ENCODE measurements at regions not wholly inside any gene's neighbourhood (a gene's known extent, or its start where the extent isn't known, plus 50 kb on each side); places are given as distances from the start of the nearest gene placed in this dataset.
"Not testable (repeated sequence)": the region's sequence is repeated elsewhere in the genome, so short reads cannot be mapped to it uniquely, and the experiment has no call there.

DNA sequence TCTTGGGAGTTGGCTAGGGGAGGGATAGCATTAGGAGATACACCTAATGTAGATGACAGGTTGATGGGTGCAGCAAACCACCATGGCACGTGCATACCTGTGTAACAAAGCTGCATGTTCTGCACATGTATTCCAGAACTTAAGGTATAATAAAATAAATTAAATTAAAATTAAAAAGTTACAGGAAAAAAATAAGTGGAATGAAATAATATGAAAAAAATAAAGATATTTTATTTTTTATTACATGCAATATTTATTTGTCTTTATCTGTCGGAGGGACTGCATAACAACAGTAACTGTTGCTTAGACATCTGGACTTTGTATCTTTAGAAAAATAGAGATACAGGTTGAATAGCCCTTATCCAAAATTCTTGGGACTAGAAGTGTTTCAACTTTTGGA is 597.4 kb upstream of the CCDC179 start:
- Mint-ChIP-seq H3K36me3 (ENCODE audit: low read depth) (no peaks in the 10 kb centered on the region), H3K4me3 (no peak overlapping the region), H3K27me3 (no peaks in the 10 kb centered on the region), H3K9me3 (peaks cover 3% of the 10 kb centered on the region), H3K4me1 (no peaks in the 10 kb centered on the region), H3K27ac (no peak overlapping the region)
- ChIA-PET POLR2A (no interaction called here), CTCF (no interaction called here)
- DNase-seq = no peak

DNA sequence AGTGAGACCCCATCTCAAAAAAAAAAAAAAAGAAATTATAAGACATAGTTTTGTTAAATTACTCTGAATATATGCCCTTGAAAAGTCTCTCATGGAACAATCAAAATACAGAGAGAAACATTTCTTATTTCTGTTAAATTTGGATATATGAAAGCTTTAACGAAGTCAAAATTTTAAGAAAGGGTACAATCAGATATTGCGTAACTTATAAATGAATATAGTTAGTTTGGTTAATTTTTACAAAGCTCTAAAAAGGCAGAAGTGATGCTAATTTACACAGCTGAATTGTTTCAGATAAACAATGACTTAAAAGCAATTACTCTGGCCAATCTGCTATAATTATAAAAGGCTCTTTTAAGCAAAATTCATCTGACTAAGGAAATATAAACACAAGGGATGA is 611.6 kb upstream of the CCDC179 start:
- no peak overlapping the region for H3K4me3 Mint-ChIP-seq
- ChIA-PET CTCF (no interaction called here), POLR2A (no interaction called here)
- no peaks in the 10 kb centered on the region for H3K27me3 Mint-ChIP-seq
- no peaks in the 10 kb centered on the region for H3K36me3 Mint-ChIP-seq (ENCODE audit: low read depth)
- no peak overlapping the region for H3K27ac Mint-ChIP-seq
- no peak for DNase-seq
- no peaks in the 10 kb centered on the region for H3K9me3 Mint-ChIP-seq
- no peaks in the 10 kb centered on the region for H3K4me1 Mint-ChIP-seq

DNA sequence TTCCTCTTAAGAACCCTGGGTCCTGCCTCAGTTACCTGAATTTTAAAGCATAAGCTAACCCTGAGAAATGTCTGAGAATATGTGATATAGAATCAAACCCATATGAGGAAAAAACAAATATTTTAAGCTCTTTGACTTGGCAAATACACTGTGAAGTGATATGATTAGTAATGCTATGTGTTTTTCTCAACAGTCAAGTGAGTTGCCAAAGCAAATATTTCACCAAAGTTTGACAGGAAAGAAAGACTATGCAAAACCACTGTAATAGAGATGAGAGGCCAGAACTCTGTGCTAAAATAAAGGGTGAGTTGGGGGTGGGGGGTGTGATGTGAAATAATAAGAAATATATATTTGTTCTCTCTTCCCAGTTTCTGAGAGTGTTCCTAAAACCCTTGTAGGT is 613.5 kb upstream of the CCDC179 start:
- H3K36me3 Mint-ChIP-seq (ENCODE audit: low read depth) = no peaks in the 10 kb centered on the region
- CTCF ChIA-PET = interaction anchor here (0.6 kb wide), 1 partner anchor 34 kb away, joined by 5 read pairs; no protein-coding TSS in a partner anchor

DNA sequence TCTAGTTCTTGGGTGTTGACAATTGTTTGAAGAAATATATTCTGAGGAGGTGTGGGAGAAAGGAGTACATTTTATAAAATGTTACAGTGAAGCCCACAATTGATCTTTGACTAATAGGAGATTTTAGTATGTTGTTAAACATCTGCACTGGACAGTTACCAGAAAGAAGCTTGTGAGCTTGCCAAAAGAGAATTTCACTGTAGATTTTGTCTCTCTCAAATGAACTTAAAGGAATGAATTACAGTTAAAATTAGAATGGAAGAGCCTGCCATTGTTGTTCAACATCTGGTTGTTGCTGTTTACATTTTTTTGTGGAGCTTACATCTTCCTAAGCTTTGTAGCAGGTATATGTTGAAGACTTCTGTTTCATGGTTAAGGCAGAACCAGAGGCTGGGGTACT is 620.5 kb upstream of the CCDC179 start:
- DNase-seq = no peak
- H3K36me3 Mint-ChIP-seq (ENCODE audit: low read depth) = no peaks in the 10 kb centered on the region
- no peaks in the 10 kb centered on the region for H3K4me1 Mint-ChIP-seq
- no peak overlapping the region for H3K4me3 Mint-ChIP-seq
- ChIA-PET CTCF (no interaction called here), POLR2A (no interaction called here)
- H3K27me3 Mint-ChIP-seq = no peaks in the 10 kb centered on the region
- H3K9me3 Mint-ChIP-seq = no peaks in the 10 kb centered on the region
- H3K27ac Mint-ChIP-seq = no peak overlapping the region

More for the DNA sequence above, 613.5 kb upstream of the CCDC179 start:
- no peak overlapping the region for H3K4me3 Mint-ChIP-seq
- H3K9me3 Mint-ChIP-seq = no peaks in the 10 kb centered on the region
- POLR2A ChIA-PET = no interaction called here
- H3K27me3 Mint-ChIP-seq = no peaks in the 10 kb centered on the region
- DNase-seq = no peak
- no peaks in the 10 kb centered on the region for H3K4me1 Mint-ChIP-seq
- no peak overlapping the region for H3K27ac Mint-ChIP-seq

DNA sequence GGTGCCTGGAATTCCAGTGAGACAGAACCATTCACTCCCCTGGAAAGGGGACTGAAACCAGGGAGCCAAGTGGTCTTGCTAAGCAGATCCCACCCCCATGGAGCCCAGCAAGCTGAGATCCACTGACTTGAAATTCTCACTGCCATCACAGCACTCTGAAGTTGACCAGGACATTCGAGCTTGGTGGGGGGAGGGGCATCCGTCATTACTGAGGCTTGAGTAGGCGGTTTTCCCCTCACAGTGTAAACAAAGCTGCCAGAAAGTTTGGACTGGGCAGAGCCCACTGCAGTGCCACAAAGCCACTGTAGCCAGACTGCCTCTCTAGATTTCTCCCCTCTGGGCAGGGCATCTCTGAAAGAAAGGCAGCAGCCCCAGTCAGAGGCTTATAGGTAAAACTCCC is 623.9 kb upstream of the CCDC179 start:
- H3K4me3 Mint-ChIP-seq; CTCF ChIA-PET; POLR2A ChIA-PET; H3K4me1 Mint-ChIP-seq; H3K27ac Mint-ChIP-seq; H3K27me3 Mint-ChIP-seq; H3K9me3 Mint-ChIP-seq; H3K36me3 Mint-ChIP-seq (ENCODE audit: low read depth); DNase-seq: not testable (repeated sequence)

DNA sequence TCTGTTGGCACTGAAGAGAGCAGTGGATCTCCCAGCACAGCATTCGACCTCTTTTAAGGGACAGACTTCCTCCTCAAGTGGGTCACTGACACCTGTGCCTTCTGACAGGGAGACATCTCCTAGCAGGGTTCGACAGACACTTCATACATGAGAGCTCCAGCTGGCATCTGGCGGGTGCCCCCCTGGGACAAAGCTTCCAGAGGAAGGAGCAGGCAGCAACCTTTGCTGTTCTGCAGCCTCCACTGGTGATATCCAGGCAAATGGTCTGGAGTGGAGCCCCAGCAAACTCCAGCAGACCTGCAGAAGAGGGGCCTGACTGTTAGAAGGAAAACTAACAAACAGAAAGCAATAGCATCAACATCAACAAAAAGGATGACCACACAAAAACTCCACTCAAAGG is 624.3 kb upstream of the CCDC179 start:
- DNase-seq; CTCF ChIA-PET; H3K9me3 Mint-ChIP-seq; H3K27me3 Mint-ChIP-seq; H3K4me1 Mint-ChIP-seq; H3K36me3 Mint-ChIP-seq (ENCODE audit: low read depth); H3K27ac Mint-ChIP-seq; POLR2A ChIA-PET; H3K4me3 Mint-ChIP-seq: not testable (repeated sequence)

DNA sequence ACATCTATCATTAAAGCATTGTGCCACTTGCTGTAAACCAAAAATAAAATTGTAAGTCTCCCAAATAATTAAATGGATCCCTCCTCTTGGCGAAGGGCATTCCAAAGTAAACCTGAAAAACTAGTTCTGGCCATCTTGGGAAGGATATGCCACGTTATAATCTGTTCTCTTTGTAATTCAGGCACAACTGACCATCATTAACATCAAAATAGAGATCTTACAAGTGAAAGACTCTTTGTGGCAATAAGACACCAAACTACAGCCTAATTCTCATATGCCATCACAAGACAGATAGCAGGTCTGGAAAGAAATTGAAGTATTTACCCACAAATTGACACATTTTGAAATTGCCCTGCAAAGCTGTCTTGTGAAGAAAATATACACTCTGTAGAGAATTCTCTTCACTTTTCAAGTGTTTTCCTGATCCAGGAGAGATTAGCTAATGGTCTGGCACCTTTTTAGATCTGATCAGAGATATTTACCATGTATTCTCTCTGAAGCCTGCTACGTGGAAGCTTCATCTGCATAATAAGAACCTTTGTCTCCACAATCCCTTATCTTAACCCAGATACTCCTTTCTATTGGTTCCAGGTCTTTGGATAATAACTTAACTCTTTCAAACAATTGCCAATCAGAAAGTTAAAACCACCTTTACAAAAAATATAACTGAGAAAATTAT is 630.4 kb upstream of the CCDC179 start:
- H3K36me3 Mint-ChIP-seq (ENCODE audit: low read depth) = no peaks in the 10 kb centered on the region
- H3K4me1 Mint-ChIP-seq = no peaks in the 10 kb centered on the region
- ChIA-PET POLR2A (no interaction called here), CTCF (no interaction called here)
- no peaks in the 10 kb centered on the region for H3K27me3 Mint-ChIP-seq
- H3K27ac Mint-ChIP-seq = no peak overlapping the region
- DNase-seq = no peak
- no peak overlapping the region for H3K4me3 Mint-ChIP-seq
- H3K9me3 Mint-ChIP-seq = peaks cover 10% of the 10 kb centered on the region

DNA sequence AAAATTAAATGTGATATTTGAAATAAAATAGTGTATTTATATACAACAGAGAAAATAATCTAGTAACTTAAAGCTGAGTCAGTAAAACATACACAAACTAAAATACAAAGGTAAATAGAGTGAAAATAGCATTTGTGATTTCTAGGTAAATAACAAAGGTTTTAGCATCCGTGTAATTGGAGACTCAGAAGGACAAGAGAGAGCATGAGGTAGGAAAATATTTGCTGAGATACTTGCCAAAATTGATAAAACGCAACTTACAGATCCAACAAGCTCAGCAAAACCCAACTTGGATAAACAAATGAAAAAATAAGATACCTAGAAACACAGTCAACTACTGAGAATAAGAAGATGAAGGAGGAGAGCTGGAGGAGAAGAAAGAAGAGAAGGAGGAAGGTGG is 634.7 kb upstream of the CCDC179 start:
- ChIA-PET CTCF (interaction anchor here (0.6 kb wide), 1 partner anchor 622 kb away, joined by 5 read pairs; no protein-coding TSS in a partner anchor), POLR2A (no interaction called here)
- no peak for DNase-seq
- H3K36me3 Mint-ChIP-seq (ENCODE audit: low read depth) = no peaks in the 10 kb centered on the region
- no peaks in the 10 kb centered on the region for H3K4me1 Mint-ChIP-seq
- H3K9me3 Mint-ChIP-seq = no peaks in the 10 kb centered on the region
- H3K4me3 Mint-ChIP-seq = no peak overlapping the region
- peak overlapping the region; percentile 52 for H3K27ac Mint-ChIP-seq
- no peaks in the 10 kb centered on the region for H3K27me3 Mint-ChIP-seq

DNA sequence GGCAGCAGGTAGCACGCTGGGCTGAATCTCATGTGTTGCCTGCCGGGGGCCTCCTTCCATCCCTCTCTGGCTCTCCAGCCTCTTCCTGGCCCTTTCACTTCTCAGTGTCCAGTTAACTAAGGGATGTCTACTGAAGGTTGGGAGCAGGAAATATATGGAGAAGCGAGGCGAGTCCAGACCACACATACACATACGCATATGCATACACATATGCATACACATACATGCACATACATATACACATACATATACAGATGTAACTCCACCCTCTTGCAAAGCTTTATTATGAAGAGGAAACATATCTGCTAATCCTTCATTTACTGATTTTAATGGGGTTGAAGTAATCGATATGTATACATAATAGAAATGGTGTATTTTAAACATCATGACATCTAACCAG is 636.1 kb upstream of the CCDC179 start:
- H3K27me3 Mint-ChIP-seq = no peaks in the 10 kb centered on the region
- no peak for DNase-seq
- H3K9me3 Mint-ChIP-seq = no peaks in the 10 kb centered on the region
- no peaks in the 10 kb centered on the region for H3K4me1 Mint-ChIP-seq
- ChIA-PET POLR2A (no interaction called here), CTCF (no interaction called here)
- H3K36me3 Mint-ChIP-seq (ENCODE audit: low read depth) = no peaks in the 10 kb centered on the region
- H3K4me3 Mint-ChIP-seq = no peak overlapping the region
- no peak overlapping the region for H3K27ac Mint-ChIP-seq

DNA sequence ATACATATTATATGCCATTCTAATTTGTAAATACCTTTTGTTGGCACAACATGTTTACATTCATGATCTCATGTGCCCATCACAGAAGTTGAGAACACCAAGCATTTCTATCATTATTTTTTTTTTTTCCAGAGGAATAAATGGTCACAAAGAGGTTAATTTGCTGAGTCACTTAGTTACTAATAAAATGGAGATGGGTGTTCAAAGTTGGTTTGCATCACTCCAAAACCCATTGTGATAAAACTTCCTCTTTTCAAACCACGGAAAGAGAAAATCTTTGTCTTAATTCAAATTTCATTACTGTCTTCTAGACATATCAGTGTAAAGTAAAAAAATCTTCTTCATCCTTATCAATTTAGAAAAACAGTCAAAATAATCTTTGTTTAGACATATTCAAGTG is 636.8 kb upstream of the CCDC179 start:
- no peak for DNase-seq
- Mint-ChIP-seq H3K4me1 (no peaks in the 10 kb centered on the region), H3K27me3 (no peaks in the 10 kb centered on the region), H3K36me3 (ENCODE audit: low read depth) (no peaks in the 10 kb centered on the region), H3K4me3 (no peak overlapping the region), H3K27ac (no peak overlapping the region), H3K9me3 (no peaks in the 10 kb centered on the region)
- ChIA-PET CTCF (no interaction called here), POLR2A (no interaction called here)

DNA sequence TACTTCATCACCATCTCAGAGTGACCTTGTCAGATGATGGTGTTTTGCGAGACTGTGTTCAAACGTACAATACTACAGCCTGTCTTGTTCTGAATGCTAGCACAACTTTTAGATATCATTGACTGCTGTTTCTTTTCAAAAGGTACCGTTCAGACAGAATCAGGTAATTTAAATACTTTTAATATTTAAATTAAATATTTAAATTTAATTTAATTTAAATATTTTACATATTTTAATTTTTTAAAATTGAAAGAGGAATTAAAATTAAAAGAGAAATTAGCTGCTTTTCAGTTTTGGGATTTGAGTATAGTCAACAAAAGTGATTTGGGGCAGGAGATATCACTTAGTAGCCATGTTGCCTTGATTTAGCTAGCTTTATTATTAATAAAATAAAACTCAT is 642.1 kb upstream of the CCDC179 start:
- Mint-ChIP-seq H3K9me3 (peaks cover 2% of the 10 kb centered on the region), H3K4me1 (no peaks in the 10 kb centered on the region), H3K27me3 (no peaks in the 10 kb centered on the region), H3K27ac (no peak overlapping the region), H3K4me3 (no peak overlapping the region), H3K36me3 (ENCODE audit: low read depth) (no peaks in the 10 kb centered on the region)
- ChIA-PET CTCF (no interaction called here), POLR2A (no interaction called here)
- DNase-seq = no peak

DNA sequence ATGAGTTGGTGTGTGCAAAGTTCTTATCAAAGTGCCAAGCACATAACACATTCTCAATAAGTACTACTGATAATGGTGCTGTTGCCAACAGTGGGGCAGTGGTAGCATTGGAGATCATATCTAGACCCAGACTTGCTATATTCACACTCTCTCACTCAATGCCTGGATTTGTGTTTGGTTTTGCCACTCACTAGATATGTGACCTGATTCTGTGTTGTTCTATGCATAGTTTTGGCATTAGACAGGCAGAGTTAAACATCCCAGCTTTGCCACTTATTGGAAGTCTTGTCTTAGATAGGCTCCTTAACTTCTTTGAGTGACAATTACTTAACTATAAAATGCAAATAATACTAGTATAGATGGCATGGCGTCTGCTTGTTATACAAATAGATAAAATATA is 642.6 kb upstream of the CCDC179 start:
- H3K4me1 Mint-ChIP-seq = no peaks in the 10 kb centered on the region
- no peaks in the 10 kb centered on the region for H3K27me3 Mint-ChIP-seq
- CTCF ChIA-PET = no interaction called here
- POLR2A ChIA-PET = no interaction called here
- no peak overlapping the region for H3K4me3 Mint-ChIP-seq
- peaks cover 2% of the 10 kb centered on the region for H3K9me3 Mint-ChIP-seq
- H3K36me3 Mint-ChIP-seq (ENCODE audit: low read depth) = no peaks in the 10 kb centered on the region
- H3K27ac Mint-ChIP-seq = no peak overlapping the region
- DNase-seq = no peak

DNA sequence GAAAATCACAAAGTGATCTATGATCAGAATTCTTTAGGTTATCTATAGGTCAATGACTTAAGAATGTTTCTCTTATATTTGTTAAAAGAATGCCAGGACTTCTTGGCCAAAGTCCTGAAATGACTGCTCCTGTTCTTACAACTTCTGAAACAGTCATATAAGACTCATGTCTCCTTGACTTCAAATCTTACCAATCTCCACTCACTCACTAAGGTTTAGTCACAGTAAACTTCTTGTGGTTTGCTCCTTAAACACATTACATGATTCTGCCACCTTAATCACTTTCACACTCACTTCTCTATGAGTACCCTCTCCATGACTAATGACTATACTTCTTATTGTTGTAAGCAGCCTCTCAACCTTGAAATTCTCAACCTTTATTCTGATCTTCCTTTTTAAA is 648.7 kb upstream of the CCDC179 start:
- Mint-ChIP-seq H3K36me3 (ENCODE audit: low read depth) (no peaks in the 10 kb centered on the region), H3K9me3 (no peaks in the 10 kb centered on the region), H3K27ac (no peak overlapping the region), H3K27me3 (no peaks in the 10 kb centered on the region), H3K4me1 (no peaks in the 10 kb centered on the region), H3K4me3 (no peak overlapping the region)
- ChIA-PET CTCF (no interaction called here), POLR2A (interaction anchor here (0.7 kb wide), 1 partner anchor 38 kb away, joined by 3 read pairs; no protein-coding TSS in a partner anchor)
- no peak for DNase-seq

DNA sequence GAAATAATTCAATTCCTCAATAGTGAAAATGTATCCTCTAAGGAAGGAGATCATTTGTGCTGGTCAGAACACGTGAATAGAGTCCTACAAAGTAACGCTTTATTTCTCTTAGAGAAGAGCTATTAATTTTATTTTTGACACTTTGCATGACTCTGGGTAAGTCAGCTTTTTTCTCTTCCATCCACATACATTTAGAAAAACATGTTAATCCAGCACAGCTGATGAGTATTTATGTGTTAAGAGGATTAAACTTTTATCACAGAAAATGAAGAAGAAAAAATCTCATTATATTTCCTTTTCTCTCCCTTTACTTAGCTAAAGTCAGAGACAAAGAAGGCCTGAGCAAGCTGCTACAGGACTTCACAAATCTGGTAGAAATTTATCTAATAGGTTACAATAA is 649.5 kb upstream of the CCDC179 start:
- H3K27me3 Mint-ChIP-seq = no peaks in the 10 kb centered on the region
- H3K4me1 Mint-ChIP-seq = no peaks in the 10 kb centered on the region
- CTCF ChIA-PET = no interaction called here
- no peaks in the 10 kb centered on the region for H3K9me3 Mint-ChIP-seq
- DNase-seq = no peak
- POLR2A ChIA-PET = interaction anchor here (0.7 kb wide), 1 partner anchor 37 kb away, joined by 3 read pairs; no protein-coding TSS in a partner anchor
- H3K27ac Mint-ChIP-seq = no peak overlapping the region
- no peak overlapping the region for H3K4me3 Mint-ChIP-seq
- no peaks in the 10 kb centered on the region for H3K36me3 Mint-ChIP-seq (ENCODE audit: low read depth)
